ENCODE measurements at regions not wholly inside any gene's neighbourhood (a gene's known extent, or its start where the extent isn't known, plus 50 kb on each side); places are given as distances from the start of the nearest gene placed in this dataset.

- TF ChIP-seq CTCF (IDR thresholded peaks at IDR 0.05; ENCODE audit: control extremely low read depth, extremely low read depth), result no peak
Measured at GRCh38 chr12:91397866-91398532, 215.4 kb upstream of the DCN start.

GRCh38 chr12:91396293-91396692, 213.7 kb upstream of the DCN start:
- H3K27me3 ChIP-seq (ENCODE audit: control insufficient read depth in 3 of 3, insufficient read depth in 3 of 3, low read length in 2 of 3), result no peaks in the 10 kb centered on the region
- DNase-seq, result no peak
- H3K27ac ChIP-seq (ENCODE audit: low read depth in 1 of 2, low read length in 1 of 2), result no peak overlapping the region
- H3K36me3 ChIP-seq (ENCODE audit: control insufficient read depth in 4 of 4, insufficient read depth in 4 of 4, low read length in 4 of 4), result no peaks in the 10 kb centered on the region
- peaks cover 0 to 6% (median 0%) of the 10 kb centered on the region in 4 donors for H3K9me3 ChIP-seq (ENCODE audit: control insufficient read depth in 4 of 4, insufficient read depth in 3 of 4, low read length in 3 of 4)
- no peak overlapping the region for H3K4me3 ChIP-seq
- ATAC-seq (ENCODE audit: insufficient read depth, low FRiP score), result no peak
- peaks cover 0 to 8% (median 0%) of the 10 kb centered on the region in 5 donors for H3K4me1 ChIP-seq (ENCODE audit: control insufficient read depth in 5 of 5, insufficient read depth in 5 of 5, low read length in 5 of 5)
- no peak for TF ChIP-seq CTCF (IDR thresholded peaks at IDR 0.05; ENCODE audit: control extremely low read depth, extremely low read depth)
- no peak overlapping the region for H3K9ac ChIP-seq (ENCODE audit: insufficient read depth in 1 of 2, low read length in 2 of 2)

More at GRCh38 chr12:91397866-91398532, 215.4 kb upstream of the DCN start:
- Histone ChIP-seq H3K27me3 (ENCODE audit: control insufficient read depth in 3 of 3, insufficient read depth in 3 of 3, low read length in 2 of 3) (no peaks in the 10 kb centered on the region), H3K9ac (ENCODE audit: insufficient read depth in 1 of 2, low read length in 2 of 2) (no peak overlapping the region), H3K36me3 (ENCODE audit: control insufficient read depth in 4 of 4, insufficient read depth in 4 of 4, low read length in 4 of 4) (no peaks in the 10 kb centered on the region), H3K27ac (ENCODE audit: low read depth in 1 of 2, low read length in 1 of 2) (no peak overlapping the region), H3K9me3 (ENCODE audit: control insufficient read depth in 4 of 4, insufficient read depth in 3 of 4, low read length in 3 of 4) (no peaks in the 10 kb centered on the region), H3K4me3 (no peak overlapping the region), H3K4me1 (ENCODE audit: control insufficient read depth in 5 of 5, insufficient read depth in 5 of 5, low read length in 5 of 5) (peaks cover 0 to 8% (median 0%) of the 10 kb centered on the region in 5 donors)
- DNase-seq (no peak), ATAC-seq (ENCODE audit: insufficient read depth, low FRiP score) (no peak)
- 93 to 95% methylated on average over 4 of the region's 4 CpGs for WGBS, 2 donors

- 72 to 93% methylated on average over 5 of the region's 5 CpGs for WGBS, 2 donors
- TF ChIP-seq CTCF (IDR thresholded peaks at IDR 0.05; ENCODE audit: control extremely low read depth, extremely low read depth), result no peak
- H3K9me3 ChIP-seq (ENCODE audit: control insufficient read depth in 4 of 4, insufficient read depth in 3 of 4, low read length in 3 of 4), result peaks cover 0 to 6% (median 0%) of the 10 kb centered on the region in 4 donors
Measured at GRCh38 chr12:91395628-91396135, 213.1 kb upstream of the DCN start.

More at GRCh38 chr12:91395628-91396135, 213.1 kb upstream of the DCN start:
- ATAC-seq (ENCODE audit: insufficient read depth, low FRiP score), result no peak
- no peak for DNase-seq
- Histone ChIP-seq H3K9ac (ENCODE audit: insufficient read depth in 1 of 2, low read length in 2 of 2) (no peak overlapping the region), H3K27me3 (ENCODE audit: control insufficient read depth in 3 of 3, insufficient read depth in 3 of 3, low read length in 2 of 3) (no peaks in the 10 kb centered on the region), H3K4me1 (ENCODE audit: control insufficient read depth in 5 of 5, insufficient read depth in 5 of 5, low read length in 5 of 5) (peaks cover 0 to 7% (median 0%) of the 10 kb centered on the region in 5 donors), H3K27ac (ENCODE audit: low read depth in 1 of 2, low read length in 1 of 2) (no peak overlapping the region), H3K4me3 (no peak overlapping the region), H3K36me3 (ENCODE audit: control insufficient read depth in 4 of 4, insufficient read depth in 4 of 4, low read length in 4 of 4) (no peaks in the 10 kb centered on the region)
